Trophoblast cell (in vitro differentiated cells and primary cell): ENCODE measurements at regions not wholly inside any gene's neighbourhood (a gene's known extent, or its start where the extent isn't known, plus 50 kb on each side); places are given as distances from the start of the nearest gene placed in this dataset.

ENCODE experiments used
- DNase-seq, 2 donors: peaks; one replicate each; pipeline ENCODE4 v3.0.0-alpha.2; 2016
- H2AFZ ChIP-seq: 2 replicates; pipeline ENCODE4 v1.6.1; 2013; ENCODE audit warnings: low read length, moderate library complexity, mild to moderate bottlenecking; ENCODE audit not compliant: insufficient read depth, poor library complexity
- H2AK5ac ChIP-seq: 2 replicates; pipeline ENCODE4 v1.6.1; 2013; ENCODE audit warnings: mild to moderate bottlenecking, low read length
- H2BK120ac ChIP-seq: 2 replicates; pipeline ENCODE4 v1.6.1; 2013; ENCODE audit warnings: low read length, mild to moderate bottlenecking, moderate library complexity; ENCODE audit not compliant: insufficient read depth, poor library complexity
- H2BK12ac ChIP-seq: 2 replicates; pipeline ENCODE4 v1.6.1; 2013; ENCODE audit warnings: mild to moderate bottlenecking, low read length, moderate library complexity
- H2BK5ac ChIP-seq: 2 replicates; pipeline ENCODE4 v1.6.1; 2013; ENCODE audit warnings: low read length, low read depth, moderate library complexity, mild to moderate bottlenecking; ENCODE audit not compliant: poor library complexity
- H3K14ac ChIP-seq: 2 replicates; pipeline ENCODE4 v1.6.1; 2013; ENCODE audit warnings: mild to moderate bottlenecking, low read length
- H3K18ac ChIP-seq: 2 replicates; pipeline ENCODE4 v1.6.1; 2013; ENCODE audit warnings: mild to moderate bottlenecking, low read length
- H3K23ac ChIP-seq: 2 replicates; pipeline ENCODE4 v1.6.1; 2013; ENCODE audit warnings: low read length
- H3K27ac ChIP-seq: 2 replicates; pipeline ENCODE4 v1.5.1; 2013; ENCODE audit warnings: low read depth, mild to moderate bottlenecking, inconsistent platforms, low read length, moderate library complexity
- H3K27me3 ChIP-seq: 2 replicates; pipeline ENCODE4 v1.6.1; 2013; ENCODE audit warnings: inconsistent platforms, mild to moderate bottlenecking, low read length, moderate library complexity; ENCODE audit not compliant: insufficient read depth
- H3K36me3 ChIP-seq, 2 experiments: 1 replicate in 1 of 2; 2 replicates in 1 of 2; pipeline ENCODE4 v1.6.1; 2013; ENCODE audit warnings: low read length in 2 of 2, mild to moderate bottlenecking in 2 of 2, moderate library complexity in 1 of 2; ENCODE audit not compliant: insufficient read depth in 2 of 2, control insufficient read depth in 1 of 2
- H3K4ac ChIP-seq: 2 replicates; pipeline ENCODE4 v1.6.1; 2013; ENCODE audit warnings: low read depth, mild to moderate bottlenecking, low read length, moderate library complexity
- H3K4me1 ChIP-seq, 2 experiments: 1 replicate in 1 of 2; 2 replicates in 1 of 2; pipeline ENCODE4 v1.6.1; 2013; ENCODE audit warnings: low read length in 2 of 2, mild to moderate bottlenecking in 2 of 2, moderate library complexity in 1 of 2; ENCODE audit not compliant: insufficient read depth in 2 of 2, control insufficient read depth in 1 of 2
- H3K4me2 ChIP-seq: 2 replicates; pipeline ENCODE4 v1.6.1; 2013; ENCODE audit warnings: inconsistent platforms, mild to moderate bottlenecking, low read length, moderate library complexity
- H3K4me3 ChIP-seq: 2 replicates; pipeline ENCODE4 v1.5.1; 2013; ENCODE audit warnings: mild to moderate bottlenecking, low read depth, low read length, inconsistent platforms
- H3K79me1 ChIP-seq: one replicate; pipeline ENCODE4 v1.6.1; 2013; ENCODE audit warnings: low read length
- H3K79me2 ChIP-seq: 2 replicates; pipeline ENCODE4 v1.6.1; 2013; ENCODE audit warnings: low read length, mild to moderate bottlenecking; ENCODE audit not compliant: control insufficient read depth, insufficient read depth, poor library complexity
- H3K9ac ChIP-seq: 2 replicates; pipeline ENCODE4 v1.6.1; 2013; ENCODE audit warnings: mild to moderate bottlenecking, low read length
- H3K9me3 ChIP-seq: 2 replicates; pipeline ENCODE4 v1.6.1; 2013; ENCODE audit warnings: low read depth, mild to moderate bottlenecking, control low read depth, inconsistent platforms, low read length; ENCODE audit not compliant: insufficient read depth
- H4K12ac ChIP-seq: 2 replicates; pipeline ENCODE4 v1.6.1; 2013; ENCODE audit warnings: low read depth, mild to moderate bottlenecking, low read length, moderate library complexity
- H4K8ac ChIP-seq: 2 replicates; pipeline ENCODE4 v1.6.1; 2013; ENCODE audit warnings: low read depth, mild to moderate bottlenecking, low read length, moderate library complexity
- H4K91ac ChIP-seq: one replicate; pipeline ENCODE4 v1.6.1; 2013; ENCODE audit warnings: low read depth, mild to moderate bottlenecking, low read length, moderate library complexity
- WGBS: extraction: QIAGEN DNeasy Blood & Tissue Kit; methylation state at CpG from one replicate; pipeline ENCODE4 v1.1.7; 2013; ENCODE audit warnings: missing lambda C conversion rate; ENCODE audit not compliant: insufficient read length, insufficient coverage; ENCODE audit errors: extremely low coverage; 5-methylcytosine and 5-hydroxymethylcytosine counted together

- Histone ChIP-seq H3K4me2 (no peak overlapping the region), H3K4me1 (no peaks in the 10 kb centered on the region), H3K36me3 (no peaks in the 10 kb centered on the region), H2BK120ac (no peak overlapping the region), H3K4me3 (no peak overlapping the region), H3K9me3 (no peaks in the 10 kb centered on the region), H3K27me3 (no peaks in the 10 kb centered on the region), H2AK5ac (no peak overlapping the region), H3K79me2 (no peaks in the 10 kb centered on the region), H3K9ac (no peak overlapping the region), H3K14ac (no peak overlapping the region), H2BK5ac (no peak overlapping the region), H3K4ac (no peak overlapping the region), H3K79me1 (no peaks in the 10 kb centered on the region), H4K8ac (no peak overlapping the region), H2AFZ (no peak overlapping the region), H4K91ac (no peak overlapping the region), H3K18ac (no peak overlapping the region), H3K23ac (no peak overlapping the region), H4K12ac (no peak overlapping the region), H2BK12ac (no peak overlapping the region), H3K27ac (no peak overlapping the region)
- DNase-seq = no peak
- WGBS = no CpG with 5 or more reads among the region's 5 CpGs
Measured at GRCh38 chr6:17047889-17048288, 54.0 kb upstream of the STMND1 start.

- no peak overlapping the region for H3K4me3 ChIP-seq
- WGBS = no CpG with 5 or more reads among the region's 4 CpGs
- no peak overlapping the region for H3K23ac ChIP-seq
- H4K8ac ChIP-seq = no peak overlapping the region
- H3K27me3 ChIP-seq = no peaks in the 10 kb centered on the region
- no peaks in the 10 kb centered on the region for H3K79me2 ChIP-seq
- H3K9me3 ChIP-seq = no peaks in the 10 kb centered on the region
- H2BK5ac ChIP-seq = no peak overlapping the region
- H3K4ac ChIP-seq = no peak overlapping the region
- no peak overlapping the region for H3K18ac ChIP-seq
- H3K36me3 ChIP-seq = no peaks in the 10 kb centered on the region
- no peak overlapping the region for H4K12ac ChIP-seq
- no peak overlapping the region for H2BK120ac ChIP-seq
- no peak overlapping the region for H4K91ac ChIP-seq
- no peaks in the 10 kb centered on the region for H3K4me1 ChIP-seq
- no peak overlapping the region for H3K27ac ChIP-seq
- no peaks in the 10 kb centered on the region for H3K79me1 ChIP-seq
- H3K4me2 ChIP-seq = no peak overlapping the region
- H2AK5ac ChIP-seq = no peak overlapping the region
- H3K9ac ChIP-seq = no peak overlapping the region
- no peak overlapping the region for H2BK12ac ChIP-seq
- no peak overlapping the region for H2AFZ ChIP-seq
- H3K14ac ChIP-seq = no peak overlapping the region
- peak in 1 of 2 donors; percentile 62 for DNase-seq
Measured at GRCh38 chr6:17045581-17046322, 56.1 kb upstream of the STMND1 start.

GRCh38 chr6:17043148-17043522 is 58.7 kb upstream of the STMND1 start:
- H2AFZ ChIP-seq = no peak overlapping the region
- H3K4me2 ChIP-seq = no peak overlapping the region
- H4K91ac ChIP-seq = no peak overlapping the region
- no peak for DNase-seq
- H2BK5ac ChIP-seq = no peak overlapping the region
- H3K79me2 ChIP-seq = no peaks in the 10 kb centered on the region
- no peak overlapping the region for H2AK5ac ChIP-seq
- no peak overlapping the region for H2BK120ac ChIP-seq
- H3K9me3 ChIP-seq = no peaks in the 10 kb centered on the region
- WGBS = no CpG with 5 or more reads among the region's 1 CpG
- no peak overlapping the region for H4K12ac ChIP-seq
- H3K14ac ChIP-seq = no peak overlapping the region
- H3K4me3 ChIP-seq = no peak overlapping the region
- H3K27me3 ChIP-seq = no peaks in the 10 kb centered on the region
- no peak overlapping the region for H4K8ac ChIP-seq
- no peak overlapping the region for H2BK12ac ChIP-seq
- no peak overlapping the region for H3K9ac ChIP-seq
- no peak overlapping the region for H3K18ac ChIP-seq
- H3K4me1 ChIP-seq = no peaks in the 10 kb centered on the region
- no peak overlapping the region for H3K4ac ChIP-seq
- no peaks in the 10 kb centered on the region for H3K36me3 ChIP-seq
- H3K23ac ChIP-seq = no peak overlapping the region
- no peaks in the 10 kb centered on the region for H3K79me1 ChIP-seq
- H3K27ac ChIP-seq = no peak overlapping the region

DNA sequence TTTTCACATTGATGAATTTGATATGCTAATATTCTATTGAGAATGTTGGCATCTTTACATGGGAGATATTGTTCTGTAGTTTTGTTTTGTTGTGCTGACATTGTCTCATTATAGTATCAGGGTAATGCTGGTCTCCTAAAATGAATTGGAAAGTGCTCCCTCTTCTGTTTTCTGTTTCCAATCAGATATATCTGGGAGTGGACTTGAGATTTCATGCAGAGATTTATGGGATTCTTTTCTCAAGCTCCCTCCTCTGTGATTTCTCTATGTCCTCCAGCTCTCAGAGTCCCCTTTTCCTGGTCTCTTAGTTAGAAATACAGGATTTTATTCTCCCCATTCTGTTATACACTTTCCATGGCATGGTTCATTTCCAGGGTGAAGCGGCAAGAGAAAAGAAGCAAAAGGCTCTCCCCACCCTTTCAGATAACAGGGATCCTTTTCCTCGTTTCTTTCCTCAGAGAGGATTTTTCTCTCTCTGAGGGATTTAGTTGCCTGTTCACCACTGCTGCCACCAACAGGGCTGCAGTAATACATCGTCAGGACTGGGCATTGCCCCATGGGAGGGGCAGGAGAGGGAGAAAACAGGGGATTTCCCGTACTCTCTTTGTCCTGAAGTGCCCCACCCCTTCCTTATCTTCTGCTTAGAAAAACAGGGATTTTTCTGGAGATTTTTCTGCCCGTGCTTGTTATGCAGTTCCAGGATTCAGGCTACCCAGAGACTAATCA is 59.3 kb upstream of the STMND1 start:
- H3K36me3 ChIP-seq = no peaks in the 10 kb centered on the region
- H4K91ac ChIP-seq = no peak overlapping the region
- no peaks in the 10 kb centered on the region for H3K79me1 ChIP-seq
- H3K23ac ChIP-seq = no peak overlapping the region
- H2AFZ ChIP-seq = no peak overlapping the region
- H3K27me3 ChIP-seq = no peaks in the 10 kb centered on the region
- H3K4me3 ChIP-seq = no peak overlapping the region
- H4K12ac ChIP-seq = no peak overlapping the region
- H4K8ac ChIP-seq = no peak overlapping the region
- no peak overlapping the region for H3K14ac ChIP-seq
- H2AK5ac ChIP-seq = no peak overlapping the region
- no peak overlapping the region for H2BK12ac ChIP-seq
- no peak overlapping the region for H2BK5ac ChIP-seq
- peak overlapping the region; percentile 6 for H3K4me2 ChIP-seq
- H3K4ac ChIP-seq = no peak overlapping the region
- no peaks in the 10 kb centered on the region for H3K4me1 ChIP-seq
- H2BK120ac ChIP-seq = no peak overlapping the region
- no peak overlapping the region for H3K18ac ChIP-seq
- no peaks in the 10 kb centered on the region for H3K79me2 ChIP-seq
- WGBS = no CpG with 5 or more reads among the region's 5 CpGs
- DNase-seq = peak in 1 of 2 donors; percentile 2
- H3K27ac ChIP-seq = no peak overlapping the region
- no peak overlapping the region for H3K9ac ChIP-seq
- no peaks in the 10 kb centered on the region for H3K9me3 ChIP-seq
